Mucosa of rectum (tissue), 2 donors: ENCODE measurements at regions not wholly inside any gene's neighbourhood (a gene's known extent, or its start where the extent isn't known, plus 50 kb on each side); places are given as distances from the start of the nearest gene placed in this dataset.

ENCODE experiments used
- H3K27ac ChIP-seq, 2 donors: one replicate each; pipeline ENCODE4 v1.7.0; 2013; ENCODE audit warnings: inconsistent platforms in 2 of 2, low read depth in 2 of 2, low read length in 2 of 2
- H3K27me3 ChIP-seq, 2 donors: one replicate each; pipeline ENCODE4 v1.7.0; 2013; ENCODE audit warnings: low read length in 2 of 2; ENCODE audit not compliant: control insufficient read depth in 2 of 2, insufficient read depth in 2 of 2
- H3K36me3 ChIP-seq, 2 donors: one replicate each; pipeline ENCODE4 v1.7.0; 2013; ENCODE audit warnings: low read length in 2 of 2; ENCODE audit not compliant: control insufficient read depth in 2 of 2, insufficient read depth in 2 of 2
- H3K4me1 ChIP-seq, 2 donors: one replicate each; pipeline ENCODE4 v1.7.0; 2013; ENCODE audit warnings: low read length in 2 of 2, mild to moderate bottlenecking in 1 of 2; ENCODE audit not compliant: control insufficient read depth in 2 of 2, insufficient read depth in 2 of 2
- H3K4me3 ChIP-seq, 2 donors: one replicate each; pipeline ENCODE4 v1.7.0; 2013; ENCODE audit warnings: low read length in 2 of 2
- H3K9ac ChIP-seq, 2 donors: one replicate each; pipeline ENCODE4 v1.7.0; 2013; ENCODE audit warnings: low read length in 2 of 2, low read depth in 1 of 2, mild to moderate bottlenecking in 1 of 2
- H3K9me3 ChIP-seq, 2 donors: one replicate each; pipeline ENCODE4 v1.7.0; 2013; ENCODE audit warnings: low read length in 2 of 2; ENCODE audit not compliant: control insufficient read depth in 2 of 2
- donor health status: healthy.
- donor health status: Normal muscosa, but diverticular disease.

DNA sequence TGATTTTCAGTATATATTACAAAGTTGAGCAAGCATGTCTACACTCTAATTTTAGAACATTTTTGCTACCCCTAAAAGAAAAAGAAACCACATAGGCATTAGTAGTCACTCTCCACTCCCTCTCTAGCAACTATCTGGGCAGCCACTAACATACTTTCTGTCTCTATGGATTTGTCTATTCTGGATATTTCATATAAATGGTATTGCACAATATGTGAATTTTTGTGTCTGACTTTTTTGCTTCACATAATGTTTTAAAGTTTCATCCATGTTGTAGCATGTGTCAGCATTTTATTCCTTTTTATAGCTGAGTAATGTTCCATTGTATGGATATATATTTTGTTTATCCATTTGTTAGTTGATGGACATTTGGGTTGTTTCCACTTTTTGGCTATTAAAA lies 232.5 kb upstream of the CTAGE1 start:
- Histone ChIP-seq H3K27me3 (no peaks in the 10 kb centered on the region), H3K9ac (no peak overlapping the region), H3K4me1 (no peaks in the 10 kb centered on the region), H3K4me3 (no peak overlapping the region), H3K9me3 (no peaks in the 10 kb centered on the region), H3K27ac (no peak overlapping the region), H3K36me3 (no peaks in the 10 kb centered on the region)

DNA sequence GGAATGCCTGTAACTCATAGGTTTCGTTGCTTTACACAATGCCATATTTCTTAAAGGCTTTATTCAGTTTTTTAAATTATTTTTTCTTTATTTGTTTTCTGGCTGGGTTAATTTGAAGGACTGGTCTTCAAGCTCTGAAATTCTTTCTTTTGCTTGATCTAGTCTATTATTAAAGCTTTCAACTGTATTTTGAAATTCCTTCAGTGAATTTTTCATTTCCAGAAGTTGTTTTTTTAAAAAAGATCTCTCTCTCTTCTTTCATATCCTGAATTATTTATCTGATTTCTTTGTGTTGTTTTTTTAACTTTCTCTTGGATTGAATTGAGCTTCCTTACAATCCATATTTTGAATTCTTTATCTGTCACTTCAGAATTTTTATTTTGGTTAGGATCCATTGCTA lies 239.9 kb upstream of the CTAGE1 start:
- Histone ChIP-seq H3K4me1 (no peaks in the 10 kb centered on the region), H3K9me3 (peaks cover 0 to 4% of the 10 kb centered on the region in 2 donors), H3K4me3 (no peak overlapping the region), H3K36me3 (no peaks in the 10 kb centered on the region), H3K27ac (no peak overlapping the region), H3K9ac (no peak overlapping the region), H3K27me3 (no peaks in the 10 kb centered on the region)

DNA sequence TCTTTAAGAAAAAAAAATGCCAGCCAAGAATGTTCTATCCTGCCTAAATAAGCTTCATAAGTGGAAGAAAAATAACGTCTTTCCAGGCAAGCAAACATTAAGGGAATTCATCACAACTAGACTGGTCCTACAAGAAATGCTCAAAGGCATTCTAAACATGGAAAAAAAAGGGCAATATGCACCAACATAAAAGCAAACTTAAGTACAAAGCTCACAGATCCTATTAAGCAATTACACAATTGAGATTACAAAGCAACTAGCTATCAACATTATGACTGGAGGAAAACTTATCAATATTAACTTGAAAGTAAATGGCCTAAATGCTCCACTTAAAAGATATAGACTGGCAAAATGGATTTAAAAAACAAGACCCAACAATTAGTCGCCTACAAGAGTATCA lies 240.6 kb upstream of the CTAGE1 start:
- Histone ChIP-seq H3K36me3 (no peaks in the 10 kb centered on the region), H3K9ac (no peak overlapping the region), H3K4me1 (no peaks in the 10 kb centered on the region), H3K9me3 (peaks cover 0 to 4% of the 10 kb centered on the region in 2 donors), H3K27ac (no peak overlapping the region), H3K27me3 (no peaks in the 10 kb centered on the region), H3K4me3 (no peak overlapping the region)

DNA sequence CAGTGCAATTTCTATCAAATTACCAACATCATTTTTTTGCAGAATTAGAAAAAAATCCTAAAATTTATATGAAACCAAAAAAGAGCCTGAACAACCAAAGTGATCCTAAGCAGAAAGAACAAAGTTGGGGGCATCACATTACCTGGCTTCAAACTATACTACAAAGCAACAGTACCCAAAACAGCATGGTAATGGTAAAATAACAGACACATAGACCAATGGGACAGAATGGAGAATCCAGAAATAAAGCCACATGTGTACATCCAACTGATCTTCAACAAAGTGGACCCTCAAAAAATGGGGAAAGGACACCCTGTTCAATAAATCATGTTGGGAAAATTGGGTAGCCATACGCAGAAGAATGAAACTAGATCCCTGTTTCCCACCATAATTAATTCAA lies 245.7 kb upstream of the CTAGE1 start:
- Histone ChIP-seq H3K9ac (no peak overlapping the region), H3K4me1 (peaks cover 0 to 2% of the 10 kb centered on the region in 2 donors), H3K27me3 (no peaks in the 10 kb centered on the region), H3K4me3 (no peak overlapping the region), H3K27ac (no peak overlapping the region), H3K36me3 (no peaks in the 10 kb centered on the region), H3K9me3 (peaks cover 0 to 2% of the 10 kb centered on the region in 2 donors)

DNA sequence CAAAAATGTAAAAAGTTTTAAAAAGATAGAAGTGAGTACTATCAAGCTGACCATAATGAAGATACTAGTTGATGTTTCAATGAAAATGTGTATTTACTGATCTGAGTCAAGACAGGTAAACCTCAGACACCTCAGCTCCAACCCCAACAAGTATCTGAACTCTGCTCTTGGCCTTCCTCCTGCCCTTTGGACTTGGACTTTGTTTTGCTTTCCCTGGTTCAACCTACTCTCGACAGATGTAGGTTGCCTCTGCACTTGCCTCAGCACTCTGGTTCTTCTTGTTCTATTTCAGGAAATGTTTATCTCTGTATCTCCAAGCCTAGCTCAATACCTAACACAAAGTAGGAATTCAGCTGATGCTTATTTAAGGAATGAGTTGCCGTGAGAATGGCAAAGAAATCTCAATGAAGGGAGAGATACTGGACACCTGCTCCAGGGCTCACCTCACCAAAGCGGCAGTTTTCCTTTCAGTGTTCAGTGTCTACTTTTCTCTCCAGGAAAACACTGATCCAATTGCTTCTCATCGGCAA lies 248.8 kb upstream of the CTAGE1 start:
- no peak overlapping the region for H3K27ac ChIP-seq
- no peaks in the 10 kb centered on the region for H3K36me3 ChIP-seq
- H3K9ac ChIP-seq = no peak overlapping the region
- no peaks in the 10 kb centered on the region for H3K27me3 ChIP-seq
- peaks cover 0 to 2% of the 10 kb centered on the region in 2 donors for H3K4me1 ChIP-seq
- H3K4me3 ChIP-seq = no peak overlapping the region
- H3K9me3 ChIP-seq = no peaks in the 10 kb centered on the region

DNA sequence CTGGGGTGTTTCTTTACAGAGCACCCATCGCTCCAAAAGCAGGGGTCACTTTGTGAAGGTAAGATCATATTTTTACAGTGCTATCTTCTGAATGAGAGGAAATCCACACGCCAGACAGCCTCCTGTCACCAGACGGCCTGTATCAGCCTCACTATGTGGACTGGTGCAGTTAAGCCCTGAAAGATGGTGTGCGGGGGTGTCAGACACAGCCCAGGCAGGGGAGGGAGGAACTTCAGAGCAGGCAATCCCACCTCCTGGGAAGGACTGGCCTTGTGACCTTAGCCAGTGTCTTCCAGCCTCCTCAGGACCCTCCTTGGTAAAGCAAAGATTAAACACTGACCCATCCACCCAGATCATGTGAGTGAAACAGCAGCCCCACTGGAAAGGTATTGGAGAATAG lies 249.4 kb upstream of the CTAGE1 start:
- Histone ChIP-seq H3K36me3 (no peaks in the 10 kb centered on the region), H3K9me3 (no peaks in the 10 kb centered on the region), H3K4me1 (peaks cover 0 to 2% of the 10 kb centered on the region in 2 donors), H3K27ac (no peak overlapping the region), H3K4me3 (no peak overlapping the region), H3K27me3 (no peaks in the 10 kb centered on the region), H3K9ac (no peak overlapping the region)

DNA sequence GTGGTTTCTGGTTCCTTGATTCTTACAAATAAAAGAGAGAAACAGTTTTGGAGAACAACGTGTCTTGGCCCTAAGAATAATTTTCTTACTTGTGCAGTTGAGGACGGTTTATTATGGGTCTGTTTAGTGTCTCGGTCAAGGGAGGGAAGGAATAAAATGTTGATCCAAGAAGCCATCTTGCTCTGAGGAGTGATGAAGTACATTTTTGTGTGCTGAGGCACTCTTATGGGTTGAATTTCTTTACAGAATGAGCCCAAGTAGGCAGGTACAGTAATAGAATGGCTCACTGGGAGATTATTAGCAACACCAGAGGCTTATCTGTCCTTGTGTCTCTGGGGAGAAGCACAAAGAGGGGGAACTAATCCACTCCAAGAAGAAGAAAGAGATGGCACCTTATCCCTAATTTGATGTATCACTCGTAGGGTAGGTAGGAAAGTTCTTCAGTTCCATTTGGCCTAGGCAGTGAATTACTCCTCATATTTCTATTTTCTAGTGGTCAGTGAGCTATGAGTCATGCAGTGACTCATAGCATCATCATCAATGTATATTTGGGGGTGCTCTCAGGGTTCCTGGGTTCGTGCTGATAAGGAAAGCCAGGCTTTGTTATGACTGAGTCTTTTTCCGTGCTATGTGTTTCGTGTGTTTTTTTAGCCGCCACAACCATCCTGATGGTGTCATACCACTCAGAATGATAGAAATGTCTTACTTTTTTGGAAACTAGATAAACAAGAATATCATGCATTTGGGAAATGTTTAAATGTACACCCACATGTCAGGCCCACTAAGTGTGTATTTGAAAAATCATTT lies 250.1 kb upstream of the CTAGE1 start:
- no peak overlapping the region for H3K9ac ChIP-seq
- peaks cover 0 to 2% of the 10 kb centered on the region in 2 donors for H3K4me1 ChIP-seq
- H3K36me3 ChIP-seq = no peaks in the 10 kb centered on the region
- H3K4me3 ChIP-seq = no peak overlapping the region
- H3K9me3 ChIP-seq = no peaks in the 10 kb centered on the region
- H3K27ac ChIP-seq = no peak overlapping the region
- no peaks in the 10 kb centered on the region for H3K27me3 ChIP-seq

DNA sequence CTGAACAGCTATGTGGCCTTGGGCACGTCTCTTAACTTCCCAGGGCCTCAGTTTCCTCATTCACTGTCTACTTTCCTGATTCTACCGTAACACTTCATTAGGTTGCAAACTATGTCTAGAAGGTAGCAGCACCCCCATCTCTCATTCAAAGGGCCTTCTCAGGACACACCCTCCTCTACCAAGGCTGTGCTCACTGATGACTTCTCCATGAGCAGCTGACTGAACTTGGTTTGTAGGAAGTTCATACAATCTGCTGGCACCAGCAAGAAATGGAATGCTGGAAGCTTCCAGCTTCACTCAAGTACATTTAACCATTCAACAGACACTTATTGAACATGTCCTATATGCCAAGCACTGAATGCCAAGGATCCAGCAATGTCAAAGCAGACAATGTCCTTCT lies 250.8 kb upstream of the CTAGE1 start:
- Histone ChIP-seq H3K9ac (no peak overlapping the region), H3K4me3 (no peak overlapping the region), H3K4me1 (peaks cover 0 to 2% of the 10 kb centered on the region in 2 donors), H3K27me3 (no peaks in the 10 kb centered on the region), H3K27ac (no peak overlapping the region), H3K9me3 (no peaks in the 10 kb centered on the region), H3K36me3 (no peaks in the 10 kb centered on the region)

DNA sequence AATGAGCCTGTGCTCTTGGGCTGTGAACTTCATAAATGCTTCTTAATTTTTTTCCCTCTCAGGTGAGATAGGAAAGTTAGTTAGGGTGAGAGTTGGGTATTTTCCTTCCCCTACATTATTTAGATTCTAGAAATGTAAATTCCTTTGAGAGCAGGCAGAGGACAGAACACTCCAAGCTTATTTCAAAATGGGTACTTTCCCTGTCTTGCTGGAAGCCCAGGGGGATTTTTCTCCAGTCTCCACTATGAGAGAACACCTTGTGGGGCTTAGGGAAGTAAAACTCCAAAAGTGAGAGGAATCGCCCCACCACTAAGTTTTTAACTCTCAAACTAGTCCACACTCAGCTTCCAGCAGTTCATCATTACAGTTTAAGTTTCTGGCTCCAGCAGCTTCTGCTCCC lies 253.2 kb upstream of the CTAGE1 start:
- Histone ChIP-seq H3K9ac (no peak overlapping the region), H3K4me3 (no peak overlapping the region), H3K9me3 (no peaks in the 10 kb centered on the region), H3K36me3 (no peaks in the 10 kb centered on the region), H3K4me1 (peaks cover 0 to 5% of the 10 kb centered on the region in 2 donors), H3K27me3 (no peaks in the 10 kb centered on the region), H3K27ac (no peak overlapping the region)

DNA sequence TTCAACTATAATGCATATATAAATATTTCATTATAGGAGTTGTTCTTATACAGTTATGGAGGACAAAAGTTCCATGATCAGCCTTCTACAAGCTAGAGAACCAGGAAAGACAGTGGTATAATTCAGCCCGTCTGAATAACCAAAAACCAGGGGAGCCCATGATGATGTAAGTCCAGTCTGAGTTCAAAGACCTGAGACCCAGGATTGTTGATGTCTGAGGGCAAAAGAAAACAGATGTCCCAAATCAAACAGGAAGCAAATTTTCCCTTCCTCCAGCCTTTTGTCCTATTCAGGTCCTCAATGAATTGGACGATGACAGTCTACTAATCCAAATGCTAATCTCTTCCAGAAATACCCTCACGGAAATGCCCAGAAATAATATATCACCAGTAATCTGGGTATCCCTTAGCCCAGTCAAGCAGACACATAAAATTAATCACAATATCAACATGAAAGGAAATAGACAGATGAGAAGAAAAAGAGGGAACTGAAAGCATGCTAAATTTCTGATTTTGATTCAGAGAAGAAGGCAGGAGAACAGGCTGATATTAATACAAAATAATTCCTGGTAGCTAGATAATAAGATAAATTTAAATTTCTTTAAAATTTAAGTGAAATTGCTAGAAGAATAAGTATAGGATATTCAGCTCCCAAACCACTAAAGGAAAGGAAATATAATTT lies 255.6 kb upstream of the CTAGE1 start:
- Histone ChIP-seq H3K27me3 (no peaks in the 10 kb centered on the region), H3K36me3 (no peaks in the 10 kb centered on the region), H3K4me1 (peaks cover 8 to 13% of the 10 kb centered on the region in 2 donors)

More for the DNA sequence above, 255.6 kb upstream of the CTAGE1 start:
- Histone ChIP-seq H3K4me3 (no peak overlapping the region), H3K9ac (no peak overlapping the region), H3K9me3 (no peaks in the 10 kb centered on the region), H3K27ac (no peak overlapping the region)
